NT2/D1 (cell line): ENCODE measurements at regions not wholly inside any gene's neighbourhood (a gene's known extent, or its start where the extent isn't known, plus 50 kb on each side); places are given as distances from the start of the nearest gene placed in this dataset.

Source experiments
- DNase-seq: peaks from one replicate; pipeline ENCODE4 v3.0.0-alpha.2; 2011; ENCODE audit warnings: low read depth, low spot score
- H3K27me3 ChIP-seq: 2 replicates; pipeline ENCODE4 v1.6.0; 2011; ENCODE audit warnings: mild to moderate bottlenecking; ENCODE audit not compliant: insufficient read length, insufficient read depth
- H3K36me3 ChIP-seq: 2 replicates; pipeline ENCODE4 v1.6.1; 2011; ENCODE audit warnings: mild to moderate bottlenecking, low read length, mixed read lengths; ENCODE audit not compliant: insufficient read depth, insufficient read length
- H3K4me1 ChIP-seq: 2 replicates; pipeline ENCODE4 v1.5.1; 2011; ENCODE audit not compliant: insufficient read depth, insufficient read length
- H3K4me3 ChIP-seq: 2 replicates; pipeline ENCODE4 v1.5.1; 2011; ENCODE audit warnings: low read depth; ENCODE audit not compliant: insufficient read length
- H3K9ac ChIP-seq: 2 replicates; pipeline ENCODE4 v1.6.0; 2011; ENCODE audit warnings: low read depth; ENCODE audit not compliant: insufficient read length
- H3K9me3 ChIP-seq: 2 replicates; pipeline ENCODE4 v1.5.1; 2011; ENCODE audit warnings: mild to moderate bottlenecking, low read length; ENCODE audit not compliant: insufficient read depth
- SUZ12 ChIP-seq: IDR thresholded peaks from 2 replicates; pipeline ENCODE4 v1.6.1; 2011; ENCODE audit not compliant: insufficient read length, insufficient read depth; ENCODE audit errors: extremely low read depth
- YY1 ChIP-seq: IDR thresholded peaks from 2 replicates; pipeline ENCODE4 v1.6.1; 2011; ENCODE audit not compliant: insufficient read length, insufficient read depth
- ZNF274 ChIP-seq: IDR thresholded peaks from 2 replicates; pipeline ENCODE4 v1.6.1; 2011; ENCODE audit warnings: mild to moderate bottlenecking, low read depth, low read length

- Histone ChIP-seq H3K27me3 (no peaks in the 10 kb centered on the region), H3K36me3 (no peaks in the 10 kb centered on the region), H3K4me1 (no peaks in the 10 kb centered on the region), H3K9me3 (no peaks in the 10 kb centered on the region), H3K9ac (no peak overlapping the region), H3K4me3 (no peak overlapping the region)
- DNase-seq = no peak
- no peak for TF ChIP-seq SUZ12
- TF ChIP-seq YY1 = no peak
- TF ChIP-seq ZNF274 = no peak
Measured at GRCh38 chr7:113797420-113798010, 121.3 kb downstream of the PPP1R3A start.

GRCh38 chr7:113796557-113796956, 122.3 kb downstream of the PPP1R3A start:
- Histone ChIP-seq H3K4me3 (no peak overlapping the region), H3K27me3 (no peaks in the 10 kb centered on the region), H3K9me3 (no peaks in the 10 kb centered on the region), H3K4me1 (no peaks in the 10 kb centered on the region), H3K9ac (no peak overlapping the region), H3K36me3 (no peaks in the 10 kb centered on the region)
- no peak for DNase-seq
- TF ChIP-seq ZNF274 (no peak), SUZ12 (no peak), YY1 (no peak)

- DNase-seq = no peak
- Histone ChIP-seq H3K9ac (no peak overlapping the region), H3K36me3 (no peaks in the 10 kb centered on the region), H3K9me3 (no peaks in the 10 kb centered on the region), H3K4me1 (no peaks in the 10 kb centered on the region), H3K4me3 (no peak overlapping the region), H3K27me3 (no peaks in the 10 kb centered on the region)
- no peak for TF ChIP-seq ZNF274
- TF ChIP-seq YY1 = no peak
- no peak for TF ChIP-seq SUZ12
Measured at GRCh38 chr7:113794573-113794972, 124.2 kb downstream of the PPP1R3A start.

GRCh38 chr7:113793171-113793570, 125.6 kb downstream of the PPP1R3A start:
- Histone ChIP-seq H3K27me3 (no peaks in the 10 kb centered on the region), H3K4me3 (no peak overlapping the region), H3K9me3 (no peaks in the 10 kb centered on the region), H3K4me1 (no peaks in the 10 kb centered on the region), H3K9ac (no peak overlapping the region), H3K36me3 (no peaks in the 10 kb centered on the region)
- TF ChIP-seq YY1 (no peak), ZNF274 (no peak), SUZ12 (no peak)
- no peak for DNase-seq

- Histone ChIP-seq H3K4me1 (no peaks in the 10 kb centered on the region), H3K4me3 (no peak overlapping the region), H3K36me3 (no peaks in the 10 kb centered on the region), H3K9me3 (no peaks in the 10 kb centered on the region), H3K27me3 (no peaks in the 10 kb centered on the region), H3K9ac (no peak overlapping the region)
- no peak for DNase-seq
- no peak for TF ChIP-seq YY1
- no peak for TF ChIP-seq SUZ12
- TF ChIP-seq ZNF274 = no peak
Measured at GRCh38 chr7:113790025-113790424, 128.8 kb downstream of the PPP1R3A start.

- Histone ChIP-seq H3K9ac (no peak overlapping the region), H3K4me1 (no peaks in the 10 kb centered on the region), H3K27me3 (no peaks in the 10 kb centered on the region), H3K9me3 (no peaks in the 10 kb centered on the region), H3K36me3 (no peaks in the 10 kb centered on the region), H3K4me3 (no peak overlapping the region)
- no peak for TF ChIP-seq SUZ12
- TF ChIP-seq YY1 = no peak
- no peak for TF ChIP-seq ZNF274
- no peak for DNase-seq
Measured at GRCh38 chr7:113787106-113787505, 131.7 kb downstream of the PPP1R3A start.

- Histone ChIP-seq H3K4me3 (no peak overlapping the region), H3K27me3 (no peaks in the 10 kb centered on the region), H3K36me3 (no peaks in the 10 kb centered on the region), H3K9me3 (no peaks in the 10 kb centered on the region), H3K4me1 (no peaks in the 10 kb centered on the region), H3K9ac (no peak overlapping the region)
- DNase-seq = no peak
- no peak for TF ChIP-seq YY1
- TF ChIP-seq ZNF274 = no peak
- TF ChIP-seq SUZ12 = no peak
Measured at GRCh38 chr7:113784956-113785355, 133.9 kb downstream of the PPP1R3A start.

GRCh38 chr7:113784316-113784715, 134.5 kb downstream of the PPP1R3A start:
- no peak for DNase-seq
- no peak for TF ChIP-seq SUZ12
- no peak for TF ChIP-seq ZNF274
- TF ChIP-seq YY1 = no peak
- Histone ChIP-seq H3K9ac (no peak overlapping the region), H3K4me1 (no peaks in the 10 kb centered on the region), H3K9me3 (no peaks in the 10 kb centered on the region), H3K36me3 (no peaks in the 10 kb centered on the region), H3K4me3 (no peak overlapping the region), H3K27me3 (no peaks in the 10 kb centered on the region)
